GM18499 (cell line): ENCODE measurements at regions not wholly inside any gene's neighbourhood (a gene's known extent, or its start where the extent isn't known, plus 50 kb on each side); places are given as distances from the start of the nearest gene placed in this dataset.
"Not testable (repeated sequence)": the region's sequence is repeated elsewhere in the genome, so short reads cannot be mapped to it uniquely, and the experiment has no call there.

Experiments
- ATAC-seq: cut with Tn5 transposase; IDR thresholded peaks from one replicate; pipeline ENCODE4 v1.9.1; 2021; ENCODE audit warnings: moderate number of reproducible peaks; ENCODE audit not compliant: insufficient read depth, unreplicated experiment

DNA sequence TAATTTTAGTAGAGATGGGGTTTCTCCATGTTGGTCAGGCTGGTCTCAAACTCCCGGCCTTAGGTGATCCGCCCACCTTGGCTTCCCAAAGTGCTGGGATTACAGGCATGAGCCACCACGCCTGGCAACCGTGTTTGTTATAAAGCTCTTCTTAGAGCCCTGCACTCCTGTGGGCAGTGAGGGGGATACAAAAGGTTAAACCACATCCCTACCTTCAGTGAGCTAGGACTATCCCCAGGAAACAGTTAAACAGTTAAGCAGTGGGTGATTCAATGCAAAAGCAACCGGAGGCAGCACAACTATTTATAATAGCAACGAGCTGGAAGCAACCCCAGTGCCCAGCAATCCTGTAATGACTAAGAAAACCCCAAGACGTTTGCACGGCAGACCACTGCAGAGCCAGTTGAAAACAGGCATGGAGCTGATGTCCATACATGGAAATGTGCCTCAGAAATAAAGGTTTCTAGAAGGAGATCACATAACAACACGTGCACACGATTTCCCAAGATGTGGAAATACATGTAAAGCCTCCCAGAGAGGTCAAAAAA is 107.2 kb upstream of the LYZL2 start:
- peak; percentile 78 for ATAC-seq

DNA sequence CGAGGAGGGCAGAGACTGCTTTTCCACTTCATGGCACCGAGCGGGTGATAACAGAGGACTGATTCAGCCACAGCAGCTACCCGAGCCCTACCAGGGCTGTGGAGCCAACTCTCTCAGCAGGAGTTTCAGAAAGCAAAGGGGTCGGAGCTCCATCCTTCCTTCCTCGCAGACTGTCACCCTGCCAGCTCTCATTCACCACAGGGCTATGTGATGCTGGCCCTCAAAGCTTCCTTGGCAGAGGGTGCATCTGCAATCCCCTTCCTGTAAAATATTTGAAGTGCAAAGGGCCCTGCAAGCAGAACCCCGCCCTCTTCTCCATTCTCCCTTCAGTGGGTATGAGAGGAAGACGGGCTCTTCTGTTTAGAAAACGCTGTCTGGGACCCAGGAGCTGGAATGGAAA is 105.3 kb upstream of the LYZL2 start:
- no peak for ATAC-seq

DNA sequence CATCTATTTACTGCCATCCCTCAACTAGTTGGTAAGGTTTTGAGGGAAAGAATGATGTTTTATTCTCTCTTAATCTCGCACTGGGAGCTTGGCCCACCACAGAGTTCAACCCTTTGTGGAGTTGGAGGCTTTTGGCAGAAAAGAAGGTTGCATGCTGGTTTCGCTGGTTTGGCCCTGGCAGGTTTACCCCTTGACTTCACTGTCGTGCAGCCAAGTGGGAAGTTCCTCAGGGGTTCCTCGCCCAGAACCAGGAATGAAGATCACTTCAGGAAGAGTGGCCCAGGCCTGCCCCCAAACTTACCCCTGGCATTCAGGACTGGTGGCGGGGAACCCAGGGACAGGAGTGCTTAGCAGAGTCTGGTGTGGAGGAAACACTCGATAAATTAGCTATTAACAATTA is 103.1 kb upstream of the LYZL2 start:
- no peak for ATAC-seq

DNA sequence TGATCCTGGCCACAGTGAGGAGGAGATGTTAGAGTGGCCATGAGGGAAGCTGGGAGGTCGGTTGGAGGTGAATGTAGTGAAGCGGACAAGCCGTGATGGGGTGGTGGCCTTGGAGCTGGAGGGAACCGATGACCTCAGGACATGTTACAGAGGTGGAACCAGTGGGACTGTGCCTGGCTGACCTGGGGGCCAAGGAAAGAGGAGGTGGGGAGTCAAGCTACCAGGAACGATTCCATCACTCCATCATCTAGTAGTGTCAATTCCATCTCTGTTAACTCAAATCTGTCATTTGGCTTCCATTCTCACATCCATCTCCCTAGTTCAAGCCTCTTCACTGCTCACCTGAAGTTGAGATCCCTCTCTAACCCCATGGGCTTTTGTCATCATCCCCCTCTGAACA is 102.4 kb upstream of the LYZL2 start:
- ATAC-seq, result no peak

DNA sequence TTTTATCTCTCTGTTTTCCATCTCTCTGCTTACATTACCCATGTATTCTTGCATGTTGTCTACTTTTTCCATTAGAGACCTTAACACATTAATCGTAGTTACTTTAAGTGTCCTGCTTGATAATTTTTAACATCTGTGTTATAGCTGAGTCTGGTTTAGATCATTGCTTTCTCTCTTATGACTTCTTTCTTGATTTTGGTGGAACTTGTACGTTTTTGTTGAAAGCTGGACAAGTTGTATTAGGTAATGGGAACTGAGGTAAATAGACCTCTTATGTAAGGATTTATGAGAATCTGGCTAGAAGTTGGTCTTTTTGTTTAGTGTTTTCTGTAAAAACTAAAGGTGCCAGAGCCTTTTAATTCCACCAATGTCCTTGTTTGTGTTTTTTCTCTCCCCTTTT is 100.8 kb upstream of the LYZL2 start:
- ATAC-seq, result no peak

DNA sequence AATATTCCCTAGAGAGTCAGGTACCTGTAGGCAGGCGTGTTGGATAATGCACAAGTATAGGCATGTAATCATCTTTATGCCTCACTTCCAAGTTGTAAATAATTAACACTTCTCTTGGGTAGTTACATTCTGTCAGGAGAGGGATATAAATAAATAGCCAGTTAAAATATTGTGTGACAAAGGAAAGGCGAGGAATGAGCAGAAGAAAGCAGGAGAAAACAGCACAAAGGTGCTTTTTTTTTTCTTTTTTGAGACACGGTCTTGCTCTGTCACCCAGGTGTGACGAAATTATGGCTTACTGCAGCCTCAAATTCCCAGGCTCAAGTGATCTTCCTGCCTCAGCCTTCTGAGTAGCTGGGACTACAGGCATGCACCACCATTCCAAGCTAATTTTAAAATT is 99.2 kb upstream of the LYZL2 start:
- no peak for ATAC-seq

DNA sequence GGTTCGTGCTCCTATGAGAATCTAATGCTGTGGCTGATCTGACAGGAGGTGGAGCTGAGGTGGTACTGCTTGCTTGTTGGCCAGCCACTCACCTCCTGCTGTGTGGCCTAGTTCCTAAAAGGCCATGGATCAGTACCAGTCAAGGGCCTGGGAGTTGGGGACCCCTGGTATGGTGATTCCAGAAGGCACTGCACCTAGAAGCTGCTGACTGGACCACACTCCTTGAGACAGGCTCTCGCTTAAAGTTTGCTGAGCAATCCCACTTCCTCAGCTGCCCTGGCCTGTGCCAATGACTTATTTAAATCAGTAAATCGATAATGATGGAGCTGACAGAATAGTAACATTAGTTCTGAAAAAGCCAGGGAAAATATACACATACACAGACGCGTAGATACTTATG is 98.6 kb upstream of the LYZL2 start:
- ATAC-seq, result no peak

DNA sequence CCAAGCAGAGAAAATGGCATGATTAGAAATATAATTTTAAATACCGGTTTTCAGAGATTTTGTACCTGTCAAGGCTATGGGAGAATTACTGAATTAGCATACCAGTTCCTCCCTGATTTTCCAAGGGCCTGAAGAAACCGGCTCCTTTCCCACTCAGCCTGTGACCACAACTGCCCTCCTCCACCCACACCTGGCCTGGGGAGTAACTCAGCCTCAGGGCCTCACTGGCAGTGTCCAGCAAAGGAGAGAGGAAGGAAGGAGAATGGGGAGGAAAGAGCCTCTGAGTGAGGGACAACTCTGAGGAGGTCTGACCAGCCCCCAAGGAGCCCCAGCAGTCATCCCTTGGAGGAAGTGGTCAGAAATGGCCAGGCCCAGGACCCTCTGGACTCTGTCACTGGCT is 98.0 kb upstream of the LYZL2 start:
- no peak for ATAC-seq

DNA sequence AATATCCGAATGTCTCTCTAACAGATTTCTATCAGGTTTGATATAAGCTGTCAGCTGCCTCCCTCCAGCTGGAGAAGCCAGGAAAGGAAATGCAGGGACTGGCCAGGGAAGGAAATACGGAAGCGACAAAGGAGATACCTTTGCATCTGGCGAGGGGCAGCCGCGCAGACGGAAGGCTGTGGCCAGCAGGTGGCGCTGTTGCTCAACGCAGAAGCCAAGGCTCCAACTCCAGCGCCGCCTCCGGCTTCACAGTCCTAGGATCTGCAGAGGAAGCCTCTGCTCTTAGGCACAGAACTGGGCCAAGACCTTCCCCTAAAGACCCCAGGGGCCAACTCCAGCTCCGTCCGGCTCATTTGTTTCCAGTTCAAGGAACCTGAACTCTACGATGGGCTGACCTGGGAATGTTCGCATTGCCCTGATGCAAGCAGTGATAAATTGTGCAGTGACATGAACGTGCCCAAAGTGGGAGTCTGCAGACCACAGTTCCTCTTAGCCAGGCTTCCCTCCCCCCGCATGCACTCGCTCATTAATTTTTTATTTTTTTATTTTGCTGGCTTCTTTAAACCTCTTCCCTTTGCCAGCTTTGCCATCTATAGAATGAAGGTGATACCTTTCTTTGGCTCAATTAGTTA is 97.3 kb upstream of the LYZL2 start:
- peak; percentile 57 for ATAC-seq

DNA sequence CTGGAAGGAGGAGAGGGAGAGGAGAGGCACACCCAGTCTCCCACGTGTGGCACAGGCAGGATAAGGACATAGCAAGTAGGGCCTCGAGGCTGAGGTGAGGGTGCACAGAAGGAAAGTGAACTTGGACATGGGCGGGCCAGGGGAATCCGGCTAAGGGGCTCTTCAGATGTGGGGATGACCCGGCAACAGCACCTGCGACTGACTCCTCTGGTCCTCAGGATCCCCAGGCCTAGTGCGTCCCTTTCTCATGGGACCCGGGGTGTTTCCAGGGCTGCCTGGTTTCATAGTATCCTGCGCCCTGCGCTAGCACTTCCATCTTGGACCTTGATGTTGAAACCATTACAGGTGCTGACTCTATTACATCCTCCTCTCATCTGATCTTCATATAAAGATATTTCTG is 96.1 kb upstream of the LYZL2 start:
- ATAC-seq, result no peak

DNA sequence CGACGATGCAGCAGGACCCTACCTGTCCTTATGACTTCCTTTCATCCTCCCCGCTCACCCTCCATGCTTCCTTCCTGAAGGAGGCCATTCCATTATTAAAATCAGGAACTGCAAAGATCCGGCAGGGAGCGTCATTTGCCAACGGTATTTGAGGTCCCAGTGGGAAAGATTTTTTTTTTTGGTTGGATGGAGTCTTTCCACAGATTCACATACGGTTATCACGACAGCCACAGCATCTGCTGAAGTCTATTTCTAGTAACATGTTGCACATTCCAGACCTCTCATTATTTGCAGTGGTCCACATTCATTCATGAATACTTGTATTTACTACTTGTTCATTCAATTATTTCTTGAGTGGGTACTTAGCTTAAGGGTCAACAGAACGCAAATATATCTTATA is 94.7 kb upstream of the LYZL2 start:
- no peak for ATAC-seq

DNA sequence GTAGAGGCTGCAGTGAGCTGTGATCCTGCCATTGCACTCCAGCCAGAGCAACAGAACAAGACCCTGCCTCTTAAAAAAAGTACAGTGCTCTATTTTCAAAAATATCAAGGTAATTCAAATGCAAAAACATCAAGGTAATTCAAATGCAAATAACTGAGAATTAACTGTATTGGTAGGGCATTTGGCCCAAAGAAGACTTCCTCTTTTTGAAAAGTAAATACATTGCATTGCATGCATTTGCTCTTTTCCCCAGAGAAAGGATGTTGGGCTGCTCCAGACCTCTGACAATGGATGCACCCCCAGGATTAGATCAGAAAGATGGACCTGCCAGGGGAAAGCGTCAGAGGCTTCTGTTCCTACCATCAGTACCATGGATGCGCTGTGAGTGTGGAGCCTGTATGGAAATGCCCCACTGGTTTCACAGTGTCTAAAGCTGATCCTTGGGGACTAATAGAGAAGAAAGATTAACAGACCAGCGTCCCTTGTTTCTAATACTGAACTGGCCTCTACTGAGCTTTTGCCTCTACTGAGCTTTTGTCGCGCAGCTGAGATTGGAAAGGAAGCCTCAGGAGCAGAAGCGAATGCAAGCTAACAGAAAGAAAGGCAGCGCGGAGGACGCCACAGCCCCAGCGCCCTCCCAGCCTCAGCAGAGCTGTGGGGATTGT is 93.5 kb upstream of the LYZL2 start:
- no peak for ATAC-seq

DNA sequence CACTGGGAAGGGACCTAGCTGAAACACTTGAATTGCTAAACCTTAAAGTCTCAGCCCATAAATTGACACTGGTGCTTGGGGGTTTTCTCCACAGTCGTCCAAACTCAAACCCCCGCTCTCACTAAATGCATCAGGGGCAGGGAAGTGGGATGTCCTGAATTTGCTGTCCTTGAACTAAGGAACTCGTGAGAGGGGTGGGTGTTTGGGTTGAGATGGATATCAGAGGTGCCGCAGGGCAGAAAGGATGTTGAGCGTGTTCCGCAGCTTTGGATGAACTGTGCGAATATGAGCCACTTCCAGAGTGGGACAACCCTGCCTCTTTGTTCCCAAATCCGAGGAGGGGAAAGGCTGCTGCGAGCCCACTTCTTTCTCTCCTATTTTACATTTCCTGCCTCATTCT is 90.3 kb upstream of the LYZL2 start:
- ATAC-seq, result no peak

DNA sequence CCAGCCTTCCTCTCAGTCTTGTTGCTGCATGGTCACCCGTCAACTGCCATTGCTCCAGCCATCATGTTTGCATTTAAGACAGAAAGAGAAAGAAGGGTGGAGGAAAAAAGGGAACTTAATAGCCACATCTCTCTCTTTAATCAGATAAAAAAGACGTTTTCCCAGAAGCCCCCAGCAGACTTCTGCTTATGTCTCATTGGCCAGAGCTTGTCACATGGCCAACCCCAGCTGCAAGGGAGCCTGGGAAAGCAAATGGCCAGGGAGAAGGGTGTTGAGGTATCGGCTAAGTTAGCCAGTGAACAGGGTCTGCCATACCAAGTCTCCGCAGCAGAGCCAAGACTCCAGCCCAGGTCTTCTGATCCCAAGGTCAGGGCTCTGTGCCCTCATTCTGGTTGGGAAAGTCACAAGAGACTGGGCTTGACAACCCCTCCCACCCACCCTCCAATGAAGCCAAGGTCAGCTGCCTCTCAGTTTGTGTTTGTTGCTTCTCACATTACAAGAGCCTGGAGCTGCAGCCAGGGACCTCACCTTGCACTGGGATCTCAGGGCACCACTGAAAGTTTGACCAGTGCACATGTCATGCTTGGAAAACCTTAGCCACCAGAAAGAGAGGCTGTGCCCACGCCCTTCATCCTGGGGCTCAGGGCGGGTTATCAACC is 80.3 kb upstream of the LYZL2 start:
- ATAC-seq, result no peak

DNA sequence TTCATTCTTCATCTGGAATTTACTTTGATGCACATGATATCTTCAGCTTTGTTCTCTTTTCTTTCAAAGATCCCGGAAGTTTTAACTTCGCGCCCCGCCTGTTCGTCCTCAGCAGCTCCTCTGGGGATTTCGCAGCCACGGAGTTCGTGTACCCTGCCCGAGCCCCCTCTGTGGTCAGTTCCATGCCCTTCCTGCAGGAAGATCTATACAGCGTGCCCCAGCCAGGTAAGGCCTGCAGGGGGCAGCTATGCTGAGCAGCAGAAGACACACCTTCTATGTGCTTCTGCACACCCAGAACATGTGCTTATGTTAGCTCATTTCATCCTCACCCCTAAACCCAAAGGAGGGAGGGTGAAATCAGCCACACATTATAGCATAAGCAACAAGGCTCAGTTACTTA is 79.7 kb upstream of the LYZL2 start:
- no peak for ATAC-seq

DNA sequence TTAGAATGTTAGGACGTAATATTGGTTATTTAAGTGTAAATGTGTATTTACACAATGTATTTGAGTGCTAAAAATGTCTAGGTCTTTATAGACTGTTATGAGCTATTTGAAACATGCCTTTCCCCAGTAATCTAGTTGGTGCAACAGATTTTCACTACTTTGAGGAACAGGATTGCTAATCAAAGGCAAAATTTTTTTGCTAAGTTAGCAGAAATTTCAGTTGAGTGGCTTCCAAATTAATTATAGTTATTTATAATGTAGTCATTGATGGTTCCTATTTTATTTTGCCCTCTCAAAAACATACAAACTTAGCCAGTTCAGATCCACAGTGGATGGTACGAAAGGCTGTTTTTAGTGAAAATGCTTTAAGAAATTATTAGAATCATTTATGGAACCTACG is 78.7 kb upstream of the LYZL2 start:
- no peak for ATAC-seq

DNA sequence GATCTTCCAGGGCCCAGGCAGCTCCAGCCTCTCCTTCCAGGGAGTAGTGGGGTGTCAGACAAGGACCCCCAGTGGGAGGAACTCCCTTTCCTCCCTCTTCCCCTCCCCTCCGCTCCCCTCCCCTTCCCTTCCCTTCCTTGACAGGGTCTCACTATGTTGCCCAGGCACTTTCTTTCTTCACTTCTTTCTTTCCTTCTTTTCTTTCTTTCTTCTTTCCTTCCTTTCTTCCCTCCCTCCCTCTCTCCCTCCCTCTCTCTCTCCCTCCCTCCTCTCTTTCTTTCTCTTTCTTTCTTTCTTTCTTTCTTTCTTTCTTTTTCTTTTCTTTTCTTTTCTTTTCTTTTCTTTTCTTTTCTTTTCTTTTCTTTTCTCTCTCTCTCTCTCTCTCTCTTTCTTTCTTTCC is 76.6 kb upstream of the LYZL2 start:
- not testable (repeated sequence) for ATAC-seq

DNA sequence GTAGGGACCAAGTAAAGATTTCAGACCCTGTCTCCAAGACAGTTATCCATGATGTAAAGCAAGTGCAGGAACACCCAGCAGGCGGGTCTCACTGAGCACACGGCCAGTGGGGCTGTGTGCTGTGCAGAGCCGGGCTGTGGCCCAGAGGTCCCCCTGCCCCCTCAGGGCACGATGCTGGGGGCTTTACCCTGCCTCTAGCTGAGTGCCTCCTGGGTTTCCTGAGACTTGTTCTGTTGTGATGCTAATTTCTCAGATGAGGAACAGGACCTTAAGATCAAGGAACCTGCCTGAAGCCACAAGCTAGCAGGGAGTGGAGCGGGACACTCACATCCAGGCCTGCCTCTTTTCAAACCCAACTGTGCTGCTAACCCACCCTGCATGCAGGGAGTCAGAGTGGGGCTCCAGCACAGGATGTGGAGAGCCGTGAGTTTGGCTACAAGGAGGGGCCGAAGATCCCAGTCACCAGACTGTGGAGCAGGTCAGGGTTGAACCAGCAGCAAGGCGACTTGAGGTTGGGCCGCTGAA is 76.1 kb upstream of the LYZL2 start:
- no peak for ATAC-seq

DNA sequence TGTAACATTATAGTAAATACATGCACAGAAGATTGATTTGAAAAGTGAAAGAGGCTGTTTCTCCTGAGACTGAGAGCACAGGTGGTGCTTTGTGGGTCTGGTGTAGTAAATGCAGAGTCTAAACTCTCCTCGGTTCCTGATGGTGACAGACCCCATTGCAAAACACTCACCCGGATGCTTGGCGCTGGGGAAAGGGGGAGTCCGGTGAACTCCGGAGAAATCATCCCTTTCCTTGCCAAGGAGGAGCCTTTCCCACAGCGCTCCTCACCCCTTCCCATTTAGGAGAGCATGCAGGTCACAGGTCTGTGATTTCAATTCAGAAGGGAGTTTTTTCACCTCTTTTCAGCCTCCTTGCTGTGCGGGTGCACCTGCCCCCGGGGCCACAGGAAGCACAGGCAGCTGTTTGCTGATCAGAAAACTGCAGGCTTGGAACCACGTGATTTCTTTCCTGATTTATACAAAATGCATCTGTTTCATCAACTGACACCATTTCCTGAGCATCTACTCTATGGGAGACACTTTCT is 75.6 kb upstream of the LYZL2 start:
- ATAC-seq, result peak; percentile 37

DNA sequence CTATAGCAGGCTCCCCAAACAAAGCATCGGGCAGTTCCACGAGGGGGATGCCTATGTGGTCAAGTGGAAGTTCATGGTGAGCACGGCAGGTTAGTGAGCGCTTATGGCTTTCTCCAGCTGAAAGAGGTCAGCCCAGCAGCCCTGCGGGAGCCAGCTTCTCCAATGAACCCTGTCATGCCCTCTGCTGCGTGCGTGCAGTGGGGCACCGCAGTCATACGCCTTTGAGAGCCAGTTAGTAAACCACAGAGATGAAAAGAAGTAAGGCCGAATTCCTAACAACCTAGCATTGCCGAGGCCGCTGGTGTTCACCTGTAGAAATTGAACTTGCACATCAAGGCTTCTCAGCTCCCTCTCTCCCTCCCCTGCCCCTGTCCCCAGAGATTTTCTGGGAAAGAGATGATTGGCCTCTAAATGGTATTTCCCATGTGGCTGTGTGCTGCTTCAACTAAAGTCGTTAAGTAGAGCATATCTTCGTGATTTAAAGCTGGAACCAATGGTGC is 75.1 kb upstream of the LYZL2 start:
- ATAC-seq, result not testable (repeated sequence)

DNA sequence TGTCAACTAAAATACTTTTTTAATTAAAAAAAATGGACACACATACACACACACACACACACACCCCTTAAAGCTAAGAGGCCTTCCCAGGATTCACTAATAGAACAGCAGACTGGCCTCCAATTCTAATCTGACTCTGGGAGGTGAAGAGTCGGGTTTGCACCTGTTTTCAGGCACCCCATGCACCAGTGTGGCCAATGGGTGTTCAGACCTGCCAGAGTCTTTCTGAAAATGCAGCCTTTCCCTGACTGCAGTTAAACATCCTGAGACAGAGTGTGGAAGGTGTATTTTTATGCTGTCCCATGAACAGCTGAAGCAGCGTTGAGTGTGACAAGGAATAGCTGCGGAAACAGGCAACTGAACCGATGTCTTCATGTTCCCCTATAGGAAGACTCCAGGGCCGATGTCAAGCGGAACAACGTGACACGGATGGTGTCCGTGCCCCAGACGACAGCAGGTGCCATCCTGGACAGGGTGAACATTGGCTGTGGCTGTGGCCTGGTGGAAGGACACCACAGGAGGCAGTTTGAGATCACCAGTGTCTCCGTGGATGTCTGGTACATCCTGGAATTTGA is 74.6 kb upstream of the LYZL2 start:
- no peak for ATAC-seq
